Peyer's patch (tissue), 4 donors: ENCODE measurements at regions not wholly inside any gene's neighbourhood (a gene's known extent, or its start where the extent isn't known, plus 50 kb on each side); places are given as distances from the start of the nearest gene placed in this dataset.

Source experiments
- CTCF ChIP-seq, 6 experiments: fragments of 450-650 bp in 4 of 6; fragments of 200-600 bp in 2 of 6; sonication (generic) in 1 of 6; IDR thresholded peaks; one replicate each; pipeline ENCODE4 v1.5.1; 2017 to 2019; ENCODE audit warnings: antibody characterized with exemption in 6 of 6, mild to moderate bottlenecking in 3 of 6, moderate library complexity in 1 of 6
- POLR2A ChIP-seq, 2 donors: fragments of 450-650 bp; IDR thresholded peaks; one replicate each; pipeline ENCODE4 v1.5.1; 2017; ENCODE audit warnings: antibody characterized with exemption in 2 of 2, mild to moderate bottlenecking in 2 of 2, moderate library complexity in 2 of 2

- TF ChIP-seq CTCF (IDR thresholded peaks at IDR 0.05), result no peak
- TF ChIP-seq POLR2A (IDR thresholded peaks at IDR 0.05), result no peak
Measured at GRCh38 chr1:56298866-56299265, 280.5 kb downstream of the PLPP3 start.
